GM23338 (cell line): ENCODE measurements at regions not wholly inside any gene's neighbourhood (a gene's known extent, or its start where the extent isn't known, plus 50 kb on each side); places are given as distances from the start of the nearest gene placed in this dataset.

ENCODE experiments used
- ATAC-seq: fragments of 200-7000 bp; cut with Tn5 transposase; 3 replicates; pipeline ENCODE4 v1.9.1; 2020
- DNase-seq: peaks from one replicate; pipeline ENCODE4 v3.0.0-alpha.2; 2015; ENCODE audit warnings: low spot score
- H2AFZ ChIP-seq: fragments of 200-600 bp; sonication (generic); 2 replicates; pipeline ENCODE4 v1.8.0; 2016; ENCODE audit warnings: antibody characterized with exemption, mild to moderate bottlenecking, moderate library complexity
- H3F3A ChIP-seq: fragments of 200-600 bp; sonication (generic); replicated peaks from 2 replicates; pipeline ENCODE4 v1.8.0; 2017; ENCODE audit warnings: antibody characterized with exemption, mixed run types, low read depth
- H3K27ac ChIP-seq: fragments of 200-600 bp; sonication (generic); 2 replicates; pipeline ENCODE4 v1.6.1; 2016; ENCODE audit warnings: low read depth
- H3K27me3 ChIP-seq: fragments of 200-600 bp; sonication (generic); 2 replicates; pipeline ENCODE4 v1.8.0; 2016; ENCODE audit warnings: mild to moderate bottlenecking, mixed run types, moderate library complexity; ENCODE audit not compliant: insufficient read depth
- H3K36me3 ChIP-seq: fragments of 200-600 bp; sonication (generic); 2 replicates; pipeline ENCODE4 v1.8.0; 2016; ENCODE audit warnings: mild to moderate bottlenecking; ENCODE audit not compliant: insufficient read depth
- H3K4me1 ChIP-seq: fragments of 200-600 bp; sonication (generic); 2 replicates; pipeline ENCODE4 v1.8.0; 2016; ENCODE audit warnings: mild to moderate bottlenecking, moderate library complexity; ENCODE audit not compliant: insufficient read depth
- H3K4me2 ChIP-seq: fragments of 200-600 bp; sonication (generic); 2 replicates; pipeline ENCODE4 v1.7.1; 2017; ENCODE audit warnings: mixed run types
- H3K4me3 ChIP-seq: fragments of 200-600 bp; sonication (generic); 2 replicates; pipeline ENCODE4 v1.6.1; 2016; ENCODE audit warnings: mixed run types
- H3K79me2 ChIP-seq: fragments of 200-600 bp; sonication (generic); replicated peaks from 2 replicates; pipeline ENCODE4 v1.8.0; 2017; ENCODE audit warnings: mild to moderate bottlenecking; ENCODE audit not compliant: insufficient read depth
- H3K9me2 ChIP-seq: fragments of 200-600 bp; sonication (generic); 2 replicates; pipeline ENCODE4 v1.8.0; 2017; ENCODE audit not compliant: insufficient read depth
- H4K20me1 ChIP-seq: fragments of 200-600 bp; sonication (generic); replicated peaks from 2 replicates; pipeline ENCODE4 v1.8.0; 2017; ENCODE audit warnings: mild to moderate bottlenecking; ENCODE audit not compliant: insufficient read depth
- H3K27ac Mint-ChIP-seq: 2 replicates; pipeline ENCODE4 v1.8.0; 2020; ENCODE audit warnings: inconsistent platforms, mild to moderate bottlenecking, moderate library complexity, mixed read lengths
- H3K27me3 Mint-ChIP-seq: 3 replicates; pipeline ENCODE4 v1.8.0; 2022; ENCODE audit warnings: low read depth, mild to moderate bottlenecking, moderate library complexity, mixed read lengths, inconsistent platforms; ENCODE audit not compliant: insufficient read depth, poor library complexity
- H3K36me3 Mint-ChIP-seq: 3 replicates; pipeline ENCODE4 v1.8.0; 2021; ENCODE audit warnings: low read depth, mild to moderate bottlenecking, inconsistent platforms, moderate library complexity, mixed read lengths
- H3K4me1 Mint-ChIP-seq: 3 replicates; pipeline ENCODE4 v1.8.0; 2020; ENCODE audit warnings: mild to moderate bottlenecking, inconsistent platforms, mixed read lengths
- H3K4me3 Mint-ChIP-seq: 3 replicates; pipeline ENCODE4 v1.8.0; 2021; ENCODE audit warnings: moderate library complexity, mild to moderate bottlenecking, inconsistent platforms, mixed read lengths
- H3K9me3 Mint-ChIP-seq: 3 replicates; pipeline ENCODE4 v1.8.0; 2020; ENCODE audit warnings: moderate library complexity, mild to moderate bottlenecking, inconsistent platforms, mixed read lengths
- CREB1 ChIP-seq: fragments of 250-450 bp; sonication (Bioruptor Pico); IDR thresholded peaks from 2 replicates; pipeline ENCODE4 v1.5.0; 2020; ENCODE audit warnings: low read depth, mild to moderate bottlenecking, moderate library complexity
- CTCF ChIP-seq, 2 experiments: fragments of 200-600 bp in 1 of 2; sonication (generic) in 1 of 2; conservative IDR thresholded peaks; 2 replicates each; pipeline versions ENCODE4 v1.5.1 to v1.6.1; 2016 to 2017; ENCODE audit warnings: antibody characterized with exemption in 2 of 2, low read depth in 2 of 2, mild to moderate bottlenecking in 2 of 2, moderate library complexity in 1 of 2
- ETS1 ChIP-seq: IDR thresholded peaks from 2 replicates; pipeline ENCODE4 v1.6.1; 2016; ENCODE audit warnings: antibody characterized with exemption
- EZH2 ChIP-seq: fragments of 200-600 bp; sonication (generic); IDR thresholded peaks from one replicate; pipeline ENCODE4 v1.8.0; 2017; ENCODE audit warnings: antibody characterized with exemption, mild to moderate bottlenecking, low read depth; ENCODE audit not compliant: unreplicated experiment
- EZH2phosphoT487 ChIP-seq: fragments of 200-600 bp; sonication (generic); IDR thresholded peaks from one replicate; pipeline ENCODE4 v1.8.1; 2018; ENCODE audit warnings: antibody characterized with exemption; ENCODE audit not compliant: unreplicated experiment
- JUNB ChIP-seq: IDR thresholded peaks from one replicate; pipeline ENCODE4 v1.6.1; 2016; ENCODE audit warnings: antibody characterized with exemption; ENCODE audit not compliant: unreplicated experiment
- NANOG ChIP-seq: IDR thresholded peaks from 2 replicates; pipeline ENCODE4 v1.6.1; 2016; ENCODE audit warnings: antibody characterized with exemption, borderline replicate concordance
- POLR2AphosphoS5 ChIP-seq: IDR thresholded peaks from 2 replicates; pipeline ENCODE4 v1.6.1; 2016; ENCODE audit warnings: antibody characterized with exemption, low read depth
- REST ChIP-seq: IDR thresholded peaks from one replicate; pipeline ENCODE4 v1.6.1; 2018; ENCODE audit warnings: antibody characterized with exemption; ENCODE audit not compliant: unreplicated experiment
- STAT1 ChIP-seq: IDR thresholded peaks from one replicate; pipeline ENCODE4 v1.6.1; 2016; ENCODE audit warnings: antibody characterized with exemption; ENCODE audit not compliant: unreplicated experiment
- ZNF114 ChIP-seq: fragments of 250-450 bp; sonication (Bioruptor Pico); IDR thresholded peaks from 2 replicates; pipeline ENCODE4 v1.5.0; 2020; ENCODE audit warnings: mild to moderate bottlenecking, moderate library complexity
- ZNF331 ChIP-seq: fragments of 250-450 bp; sonication (Bioruptor Pico); IDR thresholded peaks from 2 replicates; pipeline ENCODE4 v1.5.0; 2020; ENCODE audit warnings: low read depth, mild to moderate bottlenecking, moderate library complexity
- ZNF462 ChIP-seq: fragments of 250-450 bp; sonication (Bioruptor Pico); IDR thresholded peaks from 2 replicates; pipeline ENCODE4 v1.5.0; 2020; ENCODE audit warnings: mild to moderate bottlenecking, moderate library complexity

- no peak for ATAC-seq
- no peaks in the 10 kb centered on the region for H3K9me2 ChIP-seq
Observed at GRCh38 chr10:44845361-44846175, 65.6 kb upstream of the TMEM72 start.

More at GRCh38 chr10:44845361-44846175, 65.6 kb upstream of the TMEM72 start:
- Mint-ChIP-seq H3K4me3 (no peak overlapping the region), H3K27me3 (peaks cover 8% of the 10 kb centered on the region), H3K27ac (no peak overlapping the region), H3K9me3 (peaks cover 6% of the 10 kb centered on the region; the same call in 1 of the 3 replicates), H3K4me1 (0 out of 3 replicates have a peak, but pooled peaks cover 2% of the 10 kb centered on the region), H3K36me3 (peaks cover 5% of the 10 kb centered on the region; the same call in 1 of the 3 replicates)
- H3K79me2 ChIP-seq = no peaks in the 10 kb centered on the region
- no peaks in the 10 kb centered on the region for H3K4me1 ChIP-seq
- H3K27me3 ChIP-seq = no peaks in the 10 kb centered on the region
- H2AFZ ChIP-seq = no peak overlapping the region
- no peak overlapping the region for H3K4me3 ChIP-seq
- H3K27ac ChIP-seq = no peak overlapping the region
- TF ChIP-seq ZNF331 (no peak), CREB1 (CRISPR knock-in tag) (no peak), ETS1 (no peak), ZNF462 (no peak), NANOG (no peak), EZH2phosphoT487 (no peak), REST (no peak), STAT1 (no peak), EZH2 (no peak), POLR2AphosphoS5 (no peak), CTCF (conservative IDR thresholded peaks at IDR 0.05; ENCODE audit: low read depth in 2 of 2) (no peak), ZNF114 (CRISPR knock-in tag) (no peak), JUNB (no peak)
- no peak overlapping the region for H3K4me2 ChIP-seq
- H4K20me1 ChIP-seq = no peaks in the 10 kb centered on the region
- H3F3A ChIP-seq = no peaks in the 10 kb centered on the region
- no peak for DNase-seq
- no peaks in the 10 kb centered on the region for H3K36me3 ChIP-seq
